LNCAP (cell line): ENCODE measurements at regions not wholly inside any gene's neighbourhood (a gene's known extent, or its start where the extent isn't known, plus 50 kb on each side); places are given as distances from the start of the nearest gene placed in this dataset.

Experiments
- CTCF ChIP-seq: fragments of 450-650 bp; IDR thresholded peaks from 2 replicates; pipeline ENCODE4 v1.5.1; 2017; ENCODE audit warnings: mild to moderate bottlenecking

DNA sequence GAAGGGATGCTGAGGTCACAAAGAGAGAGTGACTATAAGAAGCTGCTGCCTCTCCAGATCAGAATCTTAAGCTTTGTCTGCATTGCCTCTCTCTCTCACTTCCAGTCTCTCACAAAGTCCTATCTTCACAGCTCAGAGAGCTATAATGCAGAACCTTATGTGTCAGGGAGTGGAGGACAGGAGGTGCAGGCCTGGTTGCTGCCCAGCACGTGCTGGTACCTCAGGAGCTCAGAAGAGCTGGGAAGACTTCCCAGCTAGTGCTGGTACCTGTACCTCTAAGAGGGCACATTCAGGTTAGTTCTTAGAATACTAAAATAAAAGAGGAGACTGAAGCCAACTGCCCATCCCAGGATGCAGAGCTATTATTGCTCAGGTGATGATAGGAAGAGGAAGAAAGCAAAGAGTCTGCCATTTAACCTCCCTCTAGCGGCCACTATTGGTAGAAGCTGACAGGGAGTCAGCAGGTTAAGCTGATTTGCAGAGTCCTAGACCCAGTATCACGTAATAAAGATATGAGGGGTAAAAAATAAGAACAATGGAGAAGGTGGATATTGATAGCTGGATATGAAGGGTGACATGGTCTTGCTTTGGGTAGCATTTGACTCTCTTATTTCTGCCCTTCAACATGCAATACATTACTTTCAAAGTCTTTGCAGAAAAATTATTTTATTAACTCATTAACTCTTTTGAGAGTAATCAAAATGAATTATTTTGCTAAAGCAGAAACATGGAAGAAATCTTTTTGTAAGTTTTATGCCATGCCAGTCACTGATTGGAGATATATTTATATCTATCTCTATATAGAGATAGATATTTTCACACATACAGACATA is 138.1 kb upstream of the HMCN1 start:
- peak; percentile 91 for TF ChIP-seq CTCF

- TF ChIP-seq CTCF = no peak
Measured at GRCh38 chr1:185594786-185595410, 139.3 kb upstream of the HMCN1 start.

DNA sequence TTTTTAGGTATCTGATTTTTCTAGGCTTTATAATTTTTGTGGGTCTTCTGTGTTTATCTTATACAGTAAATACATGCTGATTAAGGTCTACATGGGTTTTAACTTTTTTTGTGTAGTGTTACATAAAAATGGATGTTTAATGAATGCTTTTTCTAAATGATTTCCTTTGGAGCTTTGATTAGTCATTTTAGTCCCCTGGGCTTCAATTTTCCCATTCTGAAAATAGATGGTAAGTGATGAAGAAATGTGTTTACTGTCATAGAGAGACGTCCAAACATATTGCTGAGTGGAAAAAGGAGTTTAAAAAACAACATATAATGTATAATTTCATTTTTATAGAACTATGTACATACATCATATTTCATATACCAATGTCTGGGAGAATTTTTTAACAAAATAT is 140.9 kb upstream of the HMCN1 start:
- no peak for TF ChIP-seq CTCF

- no peak for TF ChIP-seq CTCF
Measured at GRCh38 chr1:185585770-185586169, 148.4 kb upstream of the HMCN1 start.

GRCh38 chr1:185581961-185582725 is 152.0 kb upstream of the HMCN1 start:
- TF ChIP-seq CTCF = no peak

- TF ChIP-seq CTCF = no peak
Measured at GRCh38 chr1:185581020-185581419, 153.2 kb upstream of the HMCN1 start.

DNA sequence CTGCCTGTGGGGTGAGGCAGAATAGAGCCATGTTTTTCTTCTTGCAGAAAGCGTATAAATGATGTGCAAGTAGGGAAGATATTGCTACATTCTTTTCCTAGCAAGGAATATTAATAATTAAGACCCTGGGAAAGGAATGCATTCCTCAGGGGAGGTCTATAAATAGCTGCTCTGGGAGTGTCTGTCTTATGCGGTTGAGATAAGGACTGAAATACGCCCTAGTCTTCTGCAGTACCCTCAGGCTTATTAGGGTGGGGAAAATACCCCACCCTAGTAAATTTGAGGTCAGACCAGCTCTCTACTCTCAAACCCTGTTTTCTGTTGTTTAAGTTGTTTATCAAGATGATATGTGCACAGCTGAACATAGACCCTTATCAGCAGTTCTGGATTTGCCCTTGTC is 155.9 kb upstream of the HMCN1 start:
- no peak for TF ChIP-seq CTCF
